ENCODE measurements at regions not wholly inside any gene's neighbourhood (a gene's known extent, or its start where the extent isn't known, plus 50 kb on each side); places are given as distances from the start of the nearest gene placed in this dataset.

DNA sequence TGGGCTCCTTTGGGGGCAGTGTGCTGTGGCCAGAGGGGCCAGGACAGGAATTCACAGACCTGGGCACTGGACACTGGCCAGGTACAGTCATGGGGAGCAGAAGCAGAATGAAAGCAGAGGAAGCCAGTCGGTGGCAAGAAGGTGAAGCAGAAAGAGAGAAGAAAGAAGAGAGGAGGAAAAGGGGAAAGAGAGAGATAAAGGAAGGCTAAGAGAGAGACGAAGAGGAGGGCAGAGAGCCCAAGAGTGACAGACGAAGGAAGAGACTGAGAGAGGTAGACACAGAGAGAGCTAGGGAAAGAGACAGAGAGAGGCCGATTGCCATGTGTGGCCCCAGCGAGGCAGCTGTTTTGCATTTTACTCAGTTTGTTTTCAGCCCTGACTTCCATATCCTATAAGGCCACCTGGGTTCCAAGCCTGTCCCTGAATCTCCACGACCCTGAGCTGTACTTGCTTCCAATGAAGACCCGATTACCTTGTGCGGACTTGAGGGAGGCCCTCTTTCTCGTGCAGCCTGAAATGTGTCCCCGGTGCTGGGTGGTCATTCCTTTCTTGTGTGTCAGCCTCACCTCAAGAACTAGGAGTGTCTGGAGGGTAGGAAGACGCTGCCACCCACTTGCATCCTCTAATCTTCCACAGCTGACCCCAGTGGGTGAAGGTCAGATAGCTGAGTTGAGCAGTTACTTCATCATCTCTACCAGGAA, 73.9 kb downstream of the LSM3 start:
- TF ChIP-seq SUZ12 (IDR thresholded peaks at IDR 0.05; ENCODE audit: extremely low read depth, insufficient read depth, insufficient read length): no peak
- TF ChIP-seq YY1 (IDR thresholded peaks at IDR 0.05; ENCODE audit: insufficient read depth, insufficient read length): no peak
